Vagina (tissue), 2 donors: ENCODE measurements at regions not wholly inside any gene's neighbourhood (a gene's known extent, or its start where the extent isn't known, plus 50 kb on each side); places are given as distances from the start of the nearest gene placed in this dataset.

Experiments used
- CTCF ChIP-seq, 3 experiments: fragments of 450-650 bp in 2 of 3; fragments of 200-600 bp in 1 of 3; sonication (generic) in 1 of 3; IDR thresholded peaks; one replicate each; pipeline ENCODE4 v1.5.1; 2017 to 2019; ENCODE audit warnings: antibody characterized with exemption in 3 of 3, mild to moderate bottlenecking in 2 of 3, moderate library complexity in 2 of 3
- POLR2A ChIP-seq, 2 donors: fragments of 450-650 bp; IDR thresholded peaks; one replicate each; pipeline ENCODE4 v1.6.1; 2017; ENCODE audit warnings: antibody characterized with exemption in 2 of 2, mild to moderate bottlenecking in 2 of 2, moderate library complexity in 2 of 2

- no peak for TF ChIP-seq CTCF (IDR thresholded peaks at IDR 0.05)
- no peak for TF ChIP-seq POLR2A (IDR thresholded peaks at IDR 0.05)
Measured at GRCh38 chr5:135671966-135672365, 93.2 kb upstream of the CXCL14 start.
